GM12875 (cell line): ENCODE measurements at regions not wholly inside any gene's neighbourhood (a gene's known extent, or its start where the extent isn't known, plus 50 kb on each side); places are given as distances from the start of the nearest gene placed in this dataset.

Experiments used
- H3K4me3 ChIP-seq: one replicate; pipeline ENCODE4 v1.5.1; 2011; ENCODE audit warnings: low read depth, low read length, control low read depth
- TF ChIP-seq, protein P1 (sequence below): IDR thresholded peaks from 2 replicates; pipeline ENCODE4 v1.5.1; 2011; ENCODE audit warnings: low read depth, mild to moderate bottlenecking, control low read depth, inconsistent platforms, low read length, moderate library complexity, borderline replicate concordance; ENCODE audit not compliant: insufficient read depth

DNA sequence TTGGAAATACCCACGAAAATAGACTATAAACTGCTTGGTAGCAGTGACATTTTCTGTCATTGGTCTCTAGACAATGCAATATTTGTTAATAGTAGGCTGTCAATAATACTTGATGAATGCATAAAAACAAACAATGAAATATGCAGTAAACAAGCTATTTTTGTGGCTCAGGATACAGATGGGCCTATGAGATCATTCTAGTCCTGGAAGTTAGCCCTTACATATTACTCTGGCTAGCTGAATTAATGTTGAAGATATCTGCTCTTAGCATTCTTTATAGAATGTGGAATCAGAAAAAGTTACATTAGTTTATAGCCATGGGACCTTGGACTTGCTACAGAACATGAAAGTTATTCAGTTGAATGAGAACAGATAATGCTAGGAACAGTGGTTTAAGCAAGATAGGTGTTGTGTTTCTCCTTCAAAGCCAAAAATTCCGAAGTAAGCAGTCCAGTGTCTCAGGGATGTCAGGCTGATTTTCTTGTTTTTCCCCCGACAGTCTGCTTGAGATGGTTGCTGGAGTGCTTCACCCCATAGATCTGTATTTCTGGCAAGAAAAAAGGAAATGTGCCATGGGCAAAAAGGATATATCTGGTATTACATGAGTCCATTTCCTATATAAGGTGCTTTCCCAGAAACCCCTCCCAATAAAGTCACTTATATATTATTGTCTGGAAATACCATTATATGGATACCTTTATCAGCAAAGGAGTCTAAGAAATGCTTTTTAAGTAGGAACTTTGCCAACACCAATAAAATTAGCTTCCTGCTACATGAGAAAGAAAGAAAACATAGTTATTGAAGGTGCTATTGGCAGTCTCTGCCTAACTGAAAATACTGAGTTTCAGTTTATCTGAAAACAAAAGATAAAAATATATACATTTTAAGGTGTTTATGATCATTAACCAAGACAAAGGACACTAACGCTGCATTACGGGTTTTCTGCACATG, 619.4 kb upstream of the ATP2B1 start:
- H3K4me3 ChIP-seq, result no peak overlapping the region
- TF ChIP-seq, protein P1, sequence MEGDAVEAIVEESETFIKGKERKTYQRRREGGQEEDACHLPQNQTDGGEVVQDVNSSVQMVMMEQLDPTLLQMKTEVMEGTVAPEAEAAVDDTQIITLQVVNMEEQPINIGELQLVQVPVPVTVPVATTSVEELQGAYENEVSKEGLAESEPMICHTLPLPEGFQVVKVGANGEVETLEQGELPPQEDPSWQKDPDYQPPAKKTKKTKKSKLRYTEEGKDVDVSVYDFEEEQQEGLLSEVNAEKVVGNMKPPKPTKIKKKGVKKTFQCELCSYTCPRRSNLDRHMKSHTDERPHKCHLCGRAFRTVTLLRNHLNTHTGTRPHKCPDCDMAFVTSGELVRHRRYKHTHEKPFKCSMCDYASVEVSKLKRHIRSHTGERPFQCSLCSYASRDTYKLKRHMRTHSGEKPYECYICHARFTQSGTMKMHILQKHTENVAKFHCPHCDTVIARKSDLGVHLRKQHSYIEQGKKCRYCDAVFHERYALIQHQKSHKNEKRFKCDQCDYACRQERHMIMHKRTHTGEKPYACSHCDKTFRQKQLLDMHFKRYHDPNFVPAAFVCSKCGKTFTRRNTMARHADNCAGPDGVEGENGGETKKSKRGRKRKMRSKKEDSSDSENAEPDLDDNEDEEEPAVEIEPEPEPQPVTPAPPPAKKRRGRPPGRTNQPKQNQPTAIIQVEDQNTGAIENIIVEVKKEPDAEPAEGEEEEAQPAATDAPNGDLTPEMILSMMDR, result no peak

DNA sequence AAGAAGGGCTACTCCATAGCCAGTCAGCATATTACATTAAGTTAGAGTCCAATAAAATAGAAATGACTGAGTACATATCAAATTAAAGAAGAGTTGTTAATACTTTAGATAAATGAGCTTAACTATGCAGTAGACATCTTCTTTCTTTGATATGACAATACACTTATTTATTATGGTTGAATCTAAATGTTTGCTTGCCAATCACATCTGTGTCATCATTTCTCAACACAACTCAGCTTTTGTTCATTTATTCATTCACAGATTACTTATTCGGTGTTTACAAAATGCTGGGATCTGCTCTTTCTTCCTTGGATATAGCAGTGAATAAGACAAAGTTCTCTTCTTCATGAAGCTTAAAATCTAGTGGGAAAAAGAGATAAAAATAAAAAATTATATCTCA, 614.6 kb upstream of the ATP2B1 start:
- H3K4me3 ChIP-seq, result no peak overlapping the region
- TF ChIP-seq, protein P1, result no peak

DNA sequence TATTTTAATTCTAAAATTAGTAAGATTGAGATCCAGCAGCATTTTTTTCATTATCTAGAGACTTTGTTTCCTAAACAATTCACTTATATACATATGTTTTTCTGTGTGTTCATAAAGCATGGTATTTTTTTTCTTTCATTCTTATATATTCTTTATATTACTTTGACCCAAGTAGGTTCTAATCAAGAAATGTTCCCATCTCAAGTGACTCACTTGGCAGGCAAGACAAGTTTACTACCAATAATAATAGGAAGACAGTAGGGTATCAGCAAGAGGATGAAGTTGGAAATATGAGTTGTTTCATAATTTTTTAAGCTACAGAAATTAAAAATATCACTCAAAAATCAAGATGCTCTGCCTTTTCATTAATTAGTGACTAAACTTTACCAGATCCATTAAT, 613.4 kb upstream of the ATP2B1 start:
- no peak overlapping the region for H3K4me3 ChIP-seq
- TF ChIP-seq, protein P1, result no peak

DNA sequence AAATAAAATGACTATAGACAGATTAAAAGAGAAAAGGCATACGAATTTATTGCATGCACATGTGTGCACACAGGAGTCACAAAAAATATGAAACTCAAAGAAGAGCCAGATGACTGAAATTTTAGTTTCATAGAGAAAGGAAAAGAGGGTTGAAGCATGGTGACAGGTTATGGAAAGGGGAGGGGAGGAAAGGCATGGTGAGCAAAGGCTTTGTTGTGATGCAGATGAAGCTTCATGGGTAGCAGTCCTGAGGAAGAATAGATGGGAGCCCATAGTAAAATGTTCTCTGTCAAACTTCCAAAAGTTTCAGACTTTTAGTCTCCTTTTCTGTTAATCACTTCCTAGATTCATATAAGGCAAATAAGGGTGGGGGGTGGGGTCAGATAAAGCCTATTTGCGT, 612.7 kb upstream of the ATP2B1 start:
- TF ChIP-seq, protein P1, result no peak
- no peak overlapping the region for H3K4me3 ChIP-seq

DNA sequence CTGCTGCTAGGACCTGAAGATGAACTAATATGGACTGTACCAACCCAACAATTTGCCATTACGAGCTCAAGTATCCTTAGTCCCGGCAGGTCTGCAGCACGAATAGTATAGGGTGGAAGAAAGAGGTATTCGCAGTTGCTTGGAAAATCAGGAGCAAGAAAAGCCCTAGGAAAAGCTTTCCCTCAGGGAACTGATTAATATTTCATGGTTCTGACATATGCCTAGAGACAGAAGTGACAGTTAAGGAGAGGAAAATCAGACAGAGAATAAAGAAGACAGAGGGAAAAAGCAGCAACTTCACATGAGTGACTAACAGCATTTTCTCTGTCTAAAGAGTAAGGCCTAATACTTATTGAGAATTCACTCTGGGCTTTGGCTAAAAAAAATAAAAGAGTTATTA, 602.9 kb upstream of the ATP2B1 start:
- TF ChIP-seq, protein P1, result no peak
- no peak overlapping the region for H3K4me3 ChIP-seq

DNA sequence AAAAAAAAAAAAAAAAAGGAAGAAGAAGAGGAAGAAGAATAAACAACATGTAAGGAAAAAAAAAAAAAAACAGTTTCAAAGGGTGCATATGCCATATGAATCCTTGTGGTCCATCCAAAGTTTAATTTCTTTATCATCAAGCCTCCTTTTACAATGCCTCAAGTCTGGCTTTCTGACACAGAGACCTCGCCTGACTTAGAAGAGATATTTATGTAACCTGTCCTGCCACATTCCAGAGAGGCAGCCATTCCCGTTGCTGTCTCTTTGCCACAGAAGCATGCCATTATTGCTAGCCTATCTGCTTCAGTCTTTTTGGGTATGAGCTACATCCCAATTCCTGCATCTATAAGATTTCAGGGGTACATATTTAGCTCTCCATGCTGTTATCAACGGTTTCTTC, 596.7 kb upstream of the ATP2B1 start:
- TF ChIP-seq, protein P1, result no peak
- no peak overlapping the region for H3K4me3 ChIP-seq

DNA sequence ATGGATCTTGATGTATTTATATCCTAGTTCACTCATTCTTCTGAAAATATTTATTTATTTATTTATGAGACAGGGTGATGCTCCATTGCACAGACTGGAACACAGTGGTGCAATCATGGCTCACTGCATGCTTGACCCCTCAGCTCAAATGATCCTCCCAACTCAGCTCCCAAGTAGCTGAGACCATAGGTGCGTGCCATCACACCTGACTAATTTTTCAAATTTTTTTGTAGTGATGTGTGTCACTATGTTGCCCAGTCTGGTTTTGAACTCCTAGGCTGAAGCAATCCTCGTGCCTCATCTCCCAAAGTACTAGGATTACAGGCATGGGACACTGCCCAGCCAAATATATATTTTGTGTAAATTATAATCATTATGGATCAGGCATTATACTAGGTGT, 595.6 kb upstream of the ATP2B1 start:
- TF ChIP-seq, protein P1, result no peak

More for the DNA sequence above, 595.6 kb upstream of the ATP2B1 start:
- no peak overlapping the region for H3K4me3 ChIP-seq
